Suprapubic skin (tissue), 3 donors: ENCODE measurements at regions not wholly inside any gene's neighbourhood (a gene's known extent, or its start where the extent isn't known, plus 50 kb on each side); places are given as distances from the start of the nearest gene placed in this dataset.

Source experiments
- CTCF ChIP-seq, 2 donors: fragments of 200-600 bp in 1 of 2; fragments of 450-650 bp in 1 of 2; sonication (generic) in 1 of 2; IDR thresholded peaks; one replicate each; pipeline ENCODE4 v1.5.1; 2016 to 2019; ENCODE audit warnings: antibody characterized with exemption in 2 of 2, mild to moderate bottlenecking in 1 of 2, moderate library complexity in 1 of 2
- POLR2A ChIP-seq, 2 donors: fragments of 450-650 bp; IDR thresholded peaks; one replicate each; pipeline ENCODE4 v1.6.1; 2017; ENCODE audit warnings: antibody characterized with exemption in 2 of 2, mild to moderate bottlenecking in 2 of 2, moderate library complexity in 2 of 2

DNA sequence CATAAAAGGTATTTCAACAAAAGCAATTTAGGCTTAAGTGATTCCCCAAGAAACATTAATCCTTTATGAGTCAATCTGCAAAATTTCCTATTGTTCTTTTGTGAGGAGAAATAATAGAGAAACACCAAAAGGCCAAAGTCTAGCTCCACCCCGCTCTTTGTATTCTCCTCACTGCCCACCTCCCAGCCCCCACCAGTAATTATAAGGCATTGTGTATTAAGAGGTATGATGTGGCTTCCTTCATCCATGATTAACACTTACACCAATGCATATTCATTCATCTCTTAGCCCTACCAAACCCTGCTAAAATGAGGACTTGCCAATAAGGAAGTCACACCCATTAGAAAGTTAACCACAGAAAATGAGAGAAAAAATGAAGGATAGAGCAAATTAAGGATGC lies 105.3 kb upstream of the SPATA31D4 start:
- TF ChIP-seq CTCF (IDR thresholded peaks at IDR 0.05) (no peak), POLR2A (IDR thresholded peaks at IDR 0.05) (no peak)
